Activated naive CD4-positive, alpha-beta T cell treated with anti-CD3 and anti-CD28 coated beads for 36 hours (primary cell): ENCODE measurements at regions not wholly inside any gene's neighbourhood (a gene's known extent, or its start where the extent isn't known, plus 50 kb on each side); places are given as distances from the start of the nearest gene placed in this dataset.

Experiments used
- CTCF ChIA-PET: fragments of 350-600 bp; sonication (Branson Sonifier 250); formaldehyde crosslinking; loops from one replicate; lab custom pipeline; 2021; ENCODE audit warnings: antibody characterized with exemption; lab: Charles Lee
- DNase-seq: peaks from one replicate; pipeline ENCODE4 v3.0.0-alpha.2; 2020
- H3K27ac Mint-ChIP-seq: one replicate; pipeline ENCODE4 v1.8.0; 2021; ENCODE audit warnings: mild to moderate bottlenecking, mixed read lengths
- H3K27me3 Mint-ChIP-seq: one replicate; pipeline ENCODE4 v1.8.0; 2021; ENCODE audit warnings: low read depth, mixed read lengths
- H3K36me3 Mint-ChIP-seq: one replicate; pipeline ENCODE4 v1.8.0; 2021; ENCODE audit warnings: low read depth, mixed read lengths
- H3K4me1 Mint-ChIP-seq: one replicate; pipeline ENCODE4 v1.8.0; 2021; ENCODE audit warnings: low read depth, mixed read lengths
- H3K4me3 Mint-ChIP-seq: one replicate; pipeline ENCODE4 v1.8.0; 2021; ENCODE audit warnings: mild to moderate bottlenecking, moderate library complexity, mixed read lengths
- H3K9me3 Mint-ChIP-seq: one replicate; pipeline ENCODE4 v1.8.0; 2021; ENCODE audit warnings: mixed read lengths
- intact Hi-C: fragments of 100-400 bp; cut with micrococcal nuclease; formaldehyde crosslinking; loops from one replicate; pipeline ENCODE4 v1.15.1; 2023

DNA sequence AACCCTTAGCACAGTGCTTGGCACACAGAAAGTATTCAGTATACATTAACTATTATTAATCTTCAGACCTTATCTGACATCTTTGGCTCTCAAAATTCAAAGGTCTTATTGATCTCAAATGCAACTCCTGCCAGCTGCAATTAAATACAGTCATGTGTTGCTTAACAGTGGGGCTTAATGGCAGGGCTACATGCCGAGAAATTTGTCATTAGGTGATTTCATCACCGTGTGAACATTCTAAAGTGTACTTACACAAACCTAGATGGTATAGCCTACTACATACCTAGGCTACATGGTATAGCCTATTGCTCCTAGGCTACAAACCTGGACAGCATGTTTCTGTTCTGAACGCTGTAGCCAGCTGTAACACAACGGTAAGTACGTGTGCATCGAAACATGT is 156.3 kb upstream of the TMCC3 start:
- no peaks in the 10 kb centered on the region for H3K4me1 Mint-ChIP-seq
- intact Hi-C loops = no loop called here
- CTCF ChIA-PET = no interaction called here
- DNase-seq = no peak
- peaks cover 7% of the 10 kb centered on the region for H3K9me3 Mint-ChIP-seq
- no peak overlapping the region for H3K4me3 Mint-ChIP-seq
- peaks cover 2% of the 10 kb centered on the region for H3K36me3 Mint-ChIP-seq
- no peak overlapping the region for H3K27ac Mint-ChIP-seq
- no peaks in the 10 kb centered on the region for H3K27me3 Mint-ChIP-seq

DNA sequence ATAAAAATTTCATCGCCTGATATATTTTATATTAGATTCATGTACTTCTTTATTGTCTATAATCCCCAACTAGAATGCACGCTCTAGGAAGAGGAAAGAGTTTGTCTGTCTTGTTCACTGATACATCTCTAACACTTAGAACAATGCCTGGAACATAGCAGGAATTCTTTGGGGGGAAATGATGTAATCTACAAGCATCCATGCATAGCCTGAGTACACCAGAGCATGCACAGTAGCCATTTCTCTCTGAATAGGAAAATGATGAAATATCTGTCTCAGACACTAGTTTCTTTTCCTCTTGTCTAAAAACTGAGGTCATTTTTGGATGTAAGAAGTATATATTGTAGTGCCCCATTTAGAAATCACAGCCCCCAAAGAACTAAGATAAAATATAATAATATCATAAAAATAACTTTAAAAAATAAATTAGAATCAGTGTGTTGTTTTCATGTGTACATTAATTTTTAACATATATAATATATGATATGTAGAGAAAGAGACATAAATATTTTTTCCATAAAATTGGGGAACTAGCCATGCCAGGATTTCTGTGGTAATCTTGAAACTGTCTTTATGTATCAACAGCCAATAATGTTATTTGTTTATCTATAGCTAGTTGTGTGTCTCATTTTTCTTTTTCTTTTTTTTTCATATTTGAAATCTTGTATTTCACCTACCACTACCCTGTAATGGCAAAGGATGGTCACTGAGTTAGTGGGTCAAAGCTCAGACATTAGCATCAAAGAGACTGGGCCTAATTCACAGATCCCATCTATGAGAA is 155.6 kb upstream of the TMCC3 start:
- CTCF ChIA-PET = no interaction called here
- H3K4me3 Mint-ChIP-seq = no peak overlapping the region
- intact Hi-C loops = no loop called here

DNA sequence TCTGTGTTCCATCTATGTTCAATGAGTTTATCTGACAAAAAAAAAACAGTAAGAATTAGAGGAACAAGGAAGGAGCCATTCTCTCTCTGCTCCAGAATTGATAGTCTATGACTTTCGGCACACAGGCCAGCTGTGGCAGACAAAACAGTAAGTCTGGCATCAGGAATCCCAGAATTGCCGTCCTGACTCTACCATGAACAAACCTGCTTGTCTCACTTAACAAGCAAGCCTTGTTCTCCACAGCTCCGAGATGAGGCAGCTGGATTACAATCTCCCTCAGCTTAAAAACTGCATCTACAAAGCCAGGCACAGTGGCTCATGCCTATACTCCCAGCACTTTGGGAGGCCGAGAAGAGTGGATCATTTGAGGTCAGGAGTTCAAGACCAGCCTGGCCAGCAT is 153.6 kb upstream of the TMCC3 start:
- CTCF ChIA-PET = interaction anchor here (0.6 kb wide), 1 partner anchor 256 kb away, joined by 5 read pairs; no protein-coding TSS in a partner anchor
- H3K27ac Mint-ChIP-seq = no peak overlapping the region
- no peaks in the 10 kb centered on the region for H3K36me3 Mint-ChIP-seq
- intact Hi-C loops = no loop called here
- H3K4me1 Mint-ChIP-seq = no peaks in the 10 kb centered on the region
- H3K9me3 Mint-ChIP-seq = no peaks in the 10 kb centered on the region
- no peak overlapping the region for H3K4me3 Mint-ChIP-seq
- no peak for DNase-seq
- H3K27me3 Mint-ChIP-seq = no peaks in the 10 kb centered on the region

More for the DNA sequence above, 155.6 kb upstream of the TMCC3 start:
- Mint-ChIP-seq H3K27ac (no peak overlapping the region), H3K27me3 (no peaks in the 10 kb centered on the region), H3K9me3 (peaks cover 2% of the 10 kb centered on the region), H3K4me1 (no peaks in the 10 kb centered on the region), H3K36me3 (peaks cover 2% of the 10 kb centered on the region)
- no peak for DNase-seq

DNA sequence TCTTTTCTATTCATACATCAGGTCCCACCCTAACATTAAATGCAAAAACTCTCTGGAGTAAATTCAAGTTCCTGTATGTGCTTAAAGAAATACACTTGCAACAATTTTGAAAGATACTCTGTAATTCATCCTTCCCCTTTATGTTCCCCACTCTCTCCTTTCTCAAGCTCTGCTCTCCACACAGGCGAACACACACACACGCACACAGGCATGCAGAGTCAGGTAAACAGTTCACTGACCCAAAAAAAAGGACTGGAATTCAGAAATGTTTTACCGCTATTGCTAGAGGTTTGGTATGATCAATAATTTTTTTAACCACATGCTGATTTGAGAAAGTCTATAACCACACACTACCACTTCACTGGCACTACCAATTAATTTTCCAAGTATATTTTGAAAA is 152.4 kb upstream of the TMCC3 start:
- H3K9me3 Mint-ChIP-seq = no peaks in the 10 kb centered on the region
- intact Hi-C loops = no loop called here
- H3K4me3 Mint-ChIP-seq = no peak overlapping the region
- no peaks in the 10 kb centered on the region for H3K27me3 Mint-ChIP-seq
- H3K36me3 Mint-ChIP-seq = no peaks in the 10 kb centered on the region
- CTCF ChIA-PET = no interaction called here
- DNase-seq = no peak
- no peaks in the 10 kb centered on the region for H3K4me1 Mint-ChIP-seq
- no peak overlapping the region for H3K27ac Mint-ChIP-seq

DNA sequence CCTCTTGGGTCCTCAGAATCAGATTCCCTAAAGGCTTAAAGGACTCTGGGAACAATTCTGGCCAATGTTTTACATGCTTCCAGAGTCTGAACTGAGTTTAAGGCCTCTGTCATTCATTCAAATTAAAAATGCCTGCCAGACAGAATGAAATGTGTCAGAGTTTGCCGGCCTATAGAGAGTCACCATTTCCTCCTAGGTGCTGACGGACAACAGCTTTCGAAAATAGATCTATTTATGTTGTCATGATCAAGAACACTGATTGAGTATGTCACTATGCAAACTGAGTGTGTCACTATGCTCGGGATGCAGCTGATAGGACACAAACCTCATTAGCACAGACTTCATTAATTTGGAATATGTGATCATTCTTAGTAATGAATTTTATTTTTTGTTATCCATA is 151.4 kb upstream of the TMCC3 start:
- Mint-ChIP-seq H3K4me3 (no peak overlapping the region), H3K27me3 (no peaks in the 10 kb centered on the region), H3K9me3 (no peaks in the 10 kb centered on the region), H3K27ac (no peak overlapping the region), H3K36me3 (no peaks in the 10 kb centered on the region), H3K4me1 (no peaks in the 10 kb centered on the region)
- no peak for DNase-seq
- CTCF ChIA-PET = no interaction called here
- intact Hi-C loops = no loop called here

DNA sequence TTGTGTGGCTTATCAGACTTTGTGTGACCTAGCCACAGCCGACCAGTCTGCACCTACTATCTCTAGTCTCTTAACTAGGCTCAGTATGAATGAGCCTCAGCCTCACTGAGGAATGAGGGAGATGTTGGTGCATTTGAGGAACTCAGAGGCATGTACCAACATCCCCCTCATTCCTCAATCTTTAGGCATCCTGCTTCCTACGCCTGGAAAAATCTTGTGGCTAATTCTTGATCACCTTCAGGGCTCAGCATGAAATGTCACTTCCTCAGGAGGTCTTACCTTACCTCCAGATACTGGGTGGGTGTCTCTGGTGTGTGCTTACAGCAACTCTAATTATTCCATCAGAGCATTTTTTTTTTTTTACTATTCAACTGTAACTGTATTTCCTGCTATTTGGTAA is 148.8 kb upstream of the TMCC3 start:
- no peak for DNase-seq
- CTCF ChIA-PET = interaction anchor here (0.6 kb wide), 1 partner anchor 10 kb away, joined by 3 read pairs; no protein-coding TSS in a partner anchor
- no peaks in the 10 kb centered on the region for H3K36me3 Mint-ChIP-seq
- no peak overlapping the region for H3K27ac Mint-ChIP-seq
- H3K4me1 Mint-ChIP-seq = peaks cover 7% of the 10 kb centered on the region
- H3K4me3 Mint-ChIP-seq = no peak overlapping the region
- intact Hi-C loops = no loop called here
- no peaks in the 10 kb centered on the region for H3K27me3 Mint-ChIP-seq
- H3K9me3 Mint-ChIP-seq = no peaks in the 10 kb centered on the region

DNA sequence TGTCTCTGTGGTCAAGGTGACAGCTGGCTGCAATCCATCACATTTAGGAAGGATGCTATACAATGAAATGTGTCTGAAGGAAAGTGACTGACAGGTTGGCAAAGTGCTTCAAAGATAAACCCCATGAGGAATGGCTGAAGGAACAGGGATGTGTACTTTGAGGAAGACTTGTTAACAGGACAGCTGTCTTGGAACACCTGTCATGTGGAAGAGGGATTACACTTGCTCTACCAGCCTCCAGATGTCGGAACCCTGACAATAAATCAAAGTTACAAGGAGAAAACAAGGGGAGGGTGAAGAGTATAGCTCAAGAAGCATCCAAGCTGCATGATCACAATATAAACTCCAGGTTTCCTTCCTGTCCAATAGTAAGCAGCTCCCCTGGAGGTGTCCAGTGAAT is 147.8 kb upstream of the TMCC3 start:
- CTCF ChIA-PET = no interaction called here
- Mint-ChIP-seq H3K4me1 (peaks cover 11% of the 10 kb centered on the region), H3K9me3 (no peaks in the 10 kb centered on the region), H3K27ac (no peak overlapping the region), H3K36me3 (no peaks in the 10 kb centered on the region), H3K27me3 (no peaks in the 10 kb centered on the region), H3K4me3 (no peak overlapping the region)
- DNase-seq = no peak
- intact Hi-C loops = no loop called here

DNA sequence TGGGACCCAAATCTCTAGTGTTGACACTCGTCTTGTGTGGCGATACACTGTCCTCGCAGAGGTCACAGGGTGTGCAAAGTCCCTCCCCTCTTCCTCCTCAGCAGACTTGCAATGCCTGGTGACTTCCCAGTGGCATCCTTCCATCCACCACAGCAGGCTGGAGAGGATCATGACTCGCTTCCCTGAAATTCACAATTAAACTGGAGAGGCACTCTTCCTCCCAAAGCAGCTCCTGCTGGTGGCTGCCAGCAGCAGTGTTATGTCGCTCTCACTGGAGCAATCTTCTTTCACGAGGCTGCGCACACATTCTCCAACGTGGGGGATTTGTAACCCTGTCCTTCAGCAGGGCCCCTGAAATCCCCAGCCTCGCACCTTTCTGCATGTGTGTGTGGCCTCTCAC is 145.2 kb upstream of the TMCC3 start:
- no peak overlapping the region for H3K27ac Mint-ChIP-seq
- no peaks in the 10 kb centered on the region for H3K9me3 Mint-ChIP-seq
- CTCF ChIA-PET = no interaction called here
- intact Hi-C loops = no loop called here
- no peaks in the 10 kb centered on the region for H3K27me3 Mint-ChIP-seq
- peaks cover 13% of the 10 kb centered on the region for H3K4me1 Mint-ChIP-seq
- no peak for DNase-seq
- no peaks in the 10 kb centered on the region for H3K36me3 Mint-ChIP-seq
- H3K4me3 Mint-ChIP-seq = no peak overlapping the region

DNA sequence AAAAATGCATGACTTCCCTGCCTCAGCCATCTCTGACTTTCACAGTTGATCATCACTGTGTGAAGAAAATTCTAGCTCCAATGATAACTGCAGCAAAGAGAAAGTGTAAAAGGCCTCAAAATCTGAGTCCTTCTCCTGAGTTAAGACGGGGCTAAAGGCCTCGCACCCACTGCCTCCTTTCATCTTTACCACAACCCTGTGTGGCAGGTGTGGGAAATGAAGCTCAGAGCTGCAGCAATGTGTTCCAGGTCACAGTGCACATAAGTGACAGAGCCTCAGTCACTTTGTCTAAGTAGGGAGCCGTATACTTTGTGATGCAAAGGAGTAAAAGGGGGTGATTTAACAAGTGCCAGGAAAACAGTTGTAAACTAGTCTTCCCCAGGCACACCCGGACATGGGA is 144.7 kb upstream of the TMCC3 start:
- CTCF ChIA-PET = no interaction called here
- Mint-ChIP-seq H3K27me3 (no peaks in the 10 kb centered on the region), H3K4me3 (no peak overlapping the region), H3K4me1 (peaks cover 13% of the 10 kb centered on the region), H3K36me3 (no peaks in the 10 kb centered on the region), H3K27ac (no peak overlapping the region), H3K9me3 (no peaks in the 10 kb centered on the region)
- DNase-seq = peak; percentile 17
- intact Hi-C loops = no loop called here

DNA sequence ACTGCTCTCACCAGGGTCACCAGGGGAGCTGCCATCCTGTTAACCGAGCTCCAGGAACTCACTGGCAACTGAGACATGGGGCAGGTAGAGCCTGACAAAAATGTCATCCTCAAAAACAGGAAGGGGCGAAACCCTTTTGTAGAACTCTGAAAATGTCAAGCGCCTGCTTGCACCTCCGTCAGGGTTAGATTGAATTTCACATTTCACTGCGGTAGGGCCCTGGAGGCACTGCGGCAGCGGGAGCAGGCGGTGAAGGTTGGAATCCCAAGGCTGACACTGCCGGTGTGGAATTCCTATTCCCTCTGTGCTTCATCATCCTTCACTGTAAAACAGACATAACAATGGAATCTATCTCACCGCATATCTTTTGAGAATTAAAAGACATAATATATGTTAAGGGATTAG is 142.8 kb upstream of the TMCC3 start:
- intact Hi-C loops = no loop called here
- CTCF ChIA-PET = no interaction called here
- Mint-ChIP-seq H3K9me3 (no peaks in the 10 kb centered on the region), H3K4me3 (no peak overlapping the region), H3K36me3 (no peaks in the 10 kb centered on the region), H3K27ac (no peak overlapping the region), H3K4me1 (peaks cover 13% of the 10 kb centered on the region), H3K27me3 (no peaks in the 10 kb centered on the region)
- no peak for DNase-seq

DNA sequence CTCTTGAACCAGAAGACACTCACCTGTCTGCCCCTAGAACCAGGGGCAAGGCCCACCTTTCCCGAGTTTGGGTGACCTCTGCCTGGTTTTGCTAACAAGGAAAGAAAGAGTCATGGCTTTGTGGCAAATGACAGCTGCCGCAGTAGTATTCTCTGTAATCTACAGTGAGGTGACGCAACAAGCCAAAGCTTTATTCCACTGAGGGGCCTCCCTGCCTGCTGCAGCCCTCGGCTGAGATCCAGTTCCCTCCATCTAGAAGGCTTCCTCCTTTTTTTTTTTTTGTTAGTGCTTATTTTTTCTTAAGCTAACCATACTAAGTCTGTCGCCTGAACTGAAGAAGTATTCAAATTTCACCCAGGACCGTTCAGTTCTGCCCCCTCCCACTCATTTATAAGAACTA is 142.3 kb upstream of the TMCC3 start:
- Mint-ChIP-seq H3K4me3 (no peak overlapping the region), H3K27ac (no peak overlapping the region)
- CTCF ChIA-PET = interaction anchor here (0.6 kb wide), 1 partner anchor 298 kb away, joined by 3 read pairs; no protein-coding TSS in a partner anchor

DNA sequence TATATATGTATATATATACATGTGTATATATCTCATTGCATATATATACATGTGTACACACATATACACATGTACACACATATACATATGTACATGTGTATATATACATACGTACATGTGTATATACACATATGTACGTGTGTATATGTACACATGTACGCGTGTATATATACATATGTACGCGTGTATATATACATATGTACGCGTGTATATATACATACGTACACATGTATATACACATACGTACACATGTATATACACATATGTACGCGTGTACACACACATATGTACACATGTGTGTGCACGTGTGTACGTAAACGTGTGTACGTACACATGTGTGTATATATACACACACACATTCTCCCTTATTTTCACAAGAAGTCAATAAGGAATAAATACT is 141.6 kb upstream of the TMCC3 start:
- Mint-ChIP-seq H3K9me3 (no peaks in the 10 kb centered on the region), H3K36me3 (no peaks in the 10 kb centered on the region), H3K4me1 (peaks cover 13% of the 10 kb centered on the region), H3K27ac (no peak overlapping the region), H3K27me3 (no peaks in the 10 kb centered on the region), H3K4me3 (no peak overlapping the region)
- CTCF ChIA-PET = no interaction called here
- no peak for DNase-seq
- intact Hi-C loops = no loop called here

More for the DNA sequence above, 142.3 kb upstream of the TMCC3 start:
- Mint-ChIP-seq H3K9me3 (no peaks in the 10 kb centered on the region), H3K4me1 (peaks cover 13% of the 10 kb centered on the region), H3K36me3 (no peaks in the 10 kb centered on the region), H3K27me3 (no peaks in the 10 kb centered on the region)
- DNase-seq = no peak
- intact Hi-C loops = no loop called here

DNA sequence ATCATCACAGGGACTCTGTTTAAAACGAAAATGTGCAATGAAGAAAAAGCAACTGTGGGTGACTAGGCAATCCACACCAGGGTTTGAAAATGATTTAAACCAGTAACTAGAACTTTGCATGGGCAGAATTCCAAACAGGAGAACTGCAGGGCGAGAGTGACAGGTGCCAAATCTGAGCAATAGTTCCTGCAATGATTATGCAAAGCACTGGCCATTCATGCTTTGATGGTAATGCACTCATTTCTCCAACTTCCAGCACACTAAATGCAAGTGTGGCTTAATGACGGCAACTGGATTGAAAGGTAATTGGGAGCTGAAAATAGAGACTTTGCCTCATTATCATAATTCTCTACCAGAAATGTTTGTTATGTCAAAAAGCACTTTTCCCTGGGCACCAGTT is 140.5 kb upstream of the TMCC3 start:
- intact Hi-C loops = no loop called here
- CTCF ChIA-PET = no interaction called here
- no peaks in the 10 kb centered on the region for H3K9me3 Mint-ChIP-seq
- peaks cover 13% of the 10 kb centered on the region for H3K4me1 Mint-ChIP-seq
- no peaks in the 10 kb centered on the region for H3K27me3 Mint-ChIP-seq
- H3K36me3 Mint-ChIP-seq = no peaks in the 10 kb centered on the region
- no peak overlapping the region for H3K27ac Mint-ChIP-seq
- H3K4me3 Mint-ChIP-seq = no peak overlapping the region
- DNase-seq = no peak
